ENCODE measurements at regions not wholly inside any gene's neighbourhood (a gene's known extent, or its start where the extent isn't known, plus 50 kb on each side); places are given as distances from the start of the nearest gene placed in this dataset.
"Not testable (repeated sequence)": the region's sequence is repeated elsewhere in the genome, so short reads cannot be mapped to it uniquely, and the experiment has no call there.

DNA sequence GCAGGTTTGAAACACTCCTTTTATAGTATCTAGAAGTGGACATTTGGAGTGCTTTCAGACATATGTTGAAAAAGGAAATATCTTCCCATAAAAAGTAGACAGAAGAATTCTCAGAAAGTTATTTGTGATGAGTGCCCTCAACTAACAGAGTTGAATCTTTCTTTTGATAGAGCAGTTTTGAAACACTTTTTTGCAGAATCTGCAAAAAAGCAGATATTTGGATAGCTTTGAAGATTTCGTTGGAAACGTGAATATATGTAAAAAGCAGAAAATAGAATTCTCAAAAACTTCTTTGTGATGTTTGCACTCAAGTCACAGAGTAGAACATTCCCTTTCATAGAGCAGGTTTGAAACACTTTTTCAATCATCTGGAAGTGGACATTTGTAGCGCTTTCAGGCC is 676.4 kb upstream of the ZNF337 start:
- H3K9me3 Mint-ChIP-seq (ENCODE audit: low read depth): peaks cover 25% of the 10 kb centered on the region
- not testable (repeated sequence) for H3K4me1 Mint-ChIP-seq (ENCODE audit: low read depth); H3K27ac Mint-ChIP-seq

DNA sequence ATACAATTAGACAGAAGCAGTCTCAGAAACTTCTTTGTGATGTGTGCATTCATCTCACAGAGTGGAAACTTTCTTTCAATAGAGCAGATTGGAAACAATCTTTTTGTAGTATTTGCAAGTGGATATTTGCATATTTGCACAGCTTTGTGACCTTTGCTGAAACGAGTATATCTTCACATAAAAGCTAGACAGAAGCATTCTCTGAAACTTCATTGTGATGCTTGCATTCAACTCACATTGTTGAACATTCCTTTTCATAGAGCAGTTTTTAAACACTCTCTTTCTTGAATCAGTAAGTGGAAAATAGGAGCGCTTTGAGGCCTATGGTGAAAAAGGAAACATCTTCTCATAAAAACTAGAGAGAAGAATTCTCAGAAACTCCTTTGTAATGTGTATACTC is 657.9 kb upstream of the ZNF337 start:
- H3K9me3 Mint-ChIP-seq (ENCODE audit: low read depth): peaks cover 56% of the 10 kb centered on the region

More for the DNA sequence above, 676.4 kb upstream of the ZNF337 start:
- not testable (repeated sequence) for H3K36me3 Mint-ChIP-seq (ENCODE audit: insufficient read depth); DNase-seq (ENCODE audit: low spot score, unreplicated experiment); H3K27me3 Mint-ChIP-seq; H3K4me3 Mint-ChIP-seq (ENCODE audit: low read depth)

DNA sequence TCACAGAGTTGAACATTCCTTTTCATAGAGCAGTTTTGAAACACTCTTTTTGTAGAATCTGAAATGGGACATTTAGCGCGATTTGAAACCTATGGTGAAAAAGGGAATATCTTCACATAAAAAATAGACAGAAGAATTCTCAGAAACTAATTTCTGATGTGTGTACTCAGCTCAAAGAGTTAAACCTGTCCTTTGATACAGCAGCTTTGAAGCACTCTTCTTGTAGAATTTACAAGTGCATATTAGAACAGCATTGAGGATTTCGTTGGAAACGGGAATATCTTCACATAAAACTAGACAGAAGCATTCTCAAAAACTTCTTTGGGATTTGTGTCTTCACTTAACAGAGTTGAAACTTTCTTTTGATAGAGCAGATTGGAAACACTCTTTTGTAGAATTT is 650.7 kb upstream of the ZNF337 start:
- H3K4me1 Mint-ChIP-seq (ENCODE audit: low read depth): no peaks in the 10 kb centered on the region
- H3K27me3 Mint-ChIP-seq: no peaks in the 10 kb centered on the region
- H3K36me3 Mint-ChIP-seq (ENCODE audit: insufficient read depth): no peaks in the 10 kb centered on the region
- no peak overlapping the region for H3K4me3 Mint-ChIP-seq (ENCODE audit: low read depth)
- no peak overlapping the region for H3K27ac Mint-ChIP-seq
- peaks cover 67% of the 10 kb centered on the region for H3K9me3 Mint-ChIP-seq (ENCODE audit: low read depth)
- no peak for DNase-seq (ENCODE audit: low spot score, unreplicated experiment)
- TF ChIP-seq, protein P1, sequence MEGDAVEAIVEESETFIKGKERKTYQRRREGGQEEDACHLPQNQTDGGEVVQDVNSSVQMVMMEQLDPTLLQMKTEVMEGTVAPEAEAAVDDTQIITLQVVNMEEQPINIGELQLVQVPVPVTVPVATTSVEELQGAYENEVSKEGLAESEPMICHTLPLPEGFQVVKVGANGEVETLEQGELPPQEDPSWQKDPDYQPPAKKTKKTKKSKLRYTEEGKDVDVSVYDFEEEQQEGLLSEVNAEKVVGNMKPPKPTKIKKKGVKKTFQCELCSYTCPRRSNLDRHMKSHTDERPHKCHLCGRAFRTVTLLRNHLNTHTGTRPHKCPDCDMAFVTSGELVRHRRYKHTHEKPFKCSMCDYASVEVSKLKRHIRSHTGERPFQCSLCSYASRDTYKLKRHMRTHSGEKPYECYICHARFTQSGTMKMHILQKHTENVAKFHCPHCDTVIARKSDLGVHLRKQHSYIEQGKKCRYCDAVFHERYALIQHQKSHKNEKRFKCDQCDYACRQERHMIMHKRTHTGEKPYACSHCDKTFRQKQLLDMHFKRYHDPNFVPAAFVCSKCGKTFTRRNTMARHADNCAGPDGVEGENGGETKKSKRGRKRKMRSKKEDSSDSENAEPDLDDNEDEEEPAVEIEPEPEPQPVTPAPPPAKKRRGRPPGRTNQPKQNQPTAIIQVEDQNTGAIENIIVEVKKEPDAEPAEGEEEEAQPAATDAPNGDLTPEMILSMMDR (IDR thresholded peaks at IDR 0.05; ENCODE audit: unreplicated experiment): no peak

More for the DNA sequence above, 657.9 kb upstream of the ZNF337 start:
- Mint-ChIP-seq H3K36me3 (ENCODE audit: insufficient read depth) (no peaks in the 10 kb centered on the region), H3K4me3 (ENCODE audit: low read depth) (no peak overlapping the region), H3K4me1 (ENCODE audit: low read depth) (no peaks in the 10 kb centered on the region), H3K27me3 (no peaks in the 10 kb centered on the region), H3K27ac (no peak overlapping the region)
- TF ChIP-seq, protein P1 (IDR thresholded peaks at IDR 0.05; ENCODE audit: unreplicated experiment): no peak
- DNase-seq (ENCODE audit: low spot score, unreplicated experiment): no peak

DNA sequence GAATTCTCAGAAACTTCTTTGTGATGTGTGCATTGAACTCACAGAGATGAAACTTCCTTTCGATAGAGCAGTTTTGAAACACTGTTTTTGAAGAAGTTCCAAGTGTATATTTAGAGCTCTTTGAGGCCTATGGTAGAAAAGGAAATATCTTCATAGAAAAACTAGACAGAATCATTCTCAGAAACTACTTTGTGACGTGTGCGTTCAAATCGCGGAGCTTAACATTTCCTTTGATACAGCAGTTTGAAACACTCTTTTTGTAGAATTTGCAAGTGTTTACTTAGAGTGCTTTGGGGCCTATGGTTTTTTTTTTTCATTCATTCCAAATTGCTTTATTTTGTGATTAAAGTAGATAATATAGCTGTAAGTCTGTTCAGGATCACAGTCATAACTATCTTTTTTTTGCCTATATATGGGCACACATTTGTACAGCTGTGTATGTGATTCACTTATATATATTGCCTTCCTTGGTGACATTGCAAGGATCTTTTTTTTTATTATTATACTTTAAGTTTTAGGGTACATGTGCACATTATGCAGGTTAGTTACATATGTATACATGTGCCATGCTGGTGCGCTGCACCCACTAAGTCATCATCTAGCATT is 643.9 kb upstream of the ZNF337 start:
- DNase-seq (ENCODE audit: low spot score, unreplicated experiment); H3K27ac Mint-ChIP-seq; H3K36me3 Mint-ChIP-seq (ENCODE audit: insufficient read depth); H3K27me3 Mint-ChIP-seq; H3K4me1 Mint-ChIP-seq (ENCODE audit: low read depth); H3K4me3 Mint-ChIP-seq (ENCODE audit: low read depth): not testable (repeated sequence)
- peaks cover 54% of the 10 kb centered on the region for H3K9me3 Mint-ChIP-seq (ENCODE audit: low read depth)

DNA sequence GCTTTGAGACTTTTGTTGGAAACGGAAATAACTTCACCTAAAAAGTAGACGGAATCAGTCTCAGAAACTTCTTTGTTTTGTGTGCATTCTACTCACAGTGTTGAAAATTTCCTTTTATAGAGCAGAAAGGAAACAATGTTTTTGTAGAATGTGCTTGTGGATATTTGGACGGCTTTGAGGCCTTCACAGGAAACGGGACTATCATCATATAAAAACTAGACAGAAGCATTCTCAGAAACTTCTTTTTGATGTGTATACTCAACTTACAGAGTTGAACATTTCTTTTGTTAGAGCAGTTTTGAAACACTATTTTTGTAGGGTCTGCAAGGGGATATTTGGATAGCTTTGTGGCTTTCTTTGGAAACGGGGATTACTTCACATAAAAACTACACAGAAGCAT is 627.5 kb upstream of the ZNF337 start:
- no peaks in the 10 kb centered on the region for H3K27me3 Mint-ChIP-seq
- no peaks in the 10 kb centered on the region for H3K36me3 Mint-ChIP-seq (ENCODE audit: insufficient read depth)
- no peak for DNase-seq (ENCODE audit: low spot score, unreplicated experiment)
- no peak overlapping the region for H3K4me3 Mint-ChIP-seq (ENCODE audit: low read depth)
- TF ChIP-seq, protein P1 (IDR thresholded peaks at IDR 0.05; ENCODE audit: unreplicated experiment): no peak
- peaks cover 32% of the 10 kb centered on the region for H3K9me3 Mint-ChIP-seq (ENCODE audit: low read depth)
- H3K27ac Mint-ChIP-seq: no peak overlapping the region
- H3K4me1 Mint-ChIP-seq (ENCODE audit: low read depth): no peaks in the 10 kb centered on the region

DNA sequence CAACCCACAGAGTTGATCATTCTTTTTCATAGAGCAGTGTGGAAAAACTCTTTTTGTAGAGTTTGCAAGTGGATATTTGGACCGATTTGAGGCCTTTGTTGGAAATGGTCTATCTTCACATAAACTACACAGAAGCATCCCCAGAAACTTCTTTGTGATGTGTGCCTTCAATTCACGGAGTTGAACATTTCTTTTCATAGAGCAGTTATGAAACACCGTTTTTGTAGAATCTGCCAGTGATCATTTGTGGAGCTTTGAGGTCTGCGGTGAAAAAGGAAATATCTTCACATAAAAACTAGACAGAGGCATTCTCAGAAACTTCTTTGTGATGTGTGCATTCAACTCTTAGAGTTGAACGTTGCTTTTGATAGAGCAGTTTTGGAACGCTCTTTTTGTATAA is 618.4 kb upstream of the ZNF337 start:
- Mint-ChIP-seq H3K4me3 (ENCODE audit: low read depth) (no peak overlapping the region), H3K9me3 (ENCODE audit: low read depth) (peaks cover 4% of the 10 kb centered on the region), H3K4me1 (ENCODE audit: low read depth) (no peaks in the 10 kb centered on the region), H3K27ac (no peak overlapping the region), H3K36me3 (ENCODE audit: insufficient read depth) (no peaks in the 10 kb centered on the region), H3K27me3 (no peaks in the 10 kb centered on the region)
- TF ChIP-seq, protein P1 (IDR thresholded peaks at IDR 0.05; ENCODE audit: unreplicated experiment): no peak
- DNase-seq (ENCODE audit: low spot score, unreplicated experiment): no peak

DNA sequence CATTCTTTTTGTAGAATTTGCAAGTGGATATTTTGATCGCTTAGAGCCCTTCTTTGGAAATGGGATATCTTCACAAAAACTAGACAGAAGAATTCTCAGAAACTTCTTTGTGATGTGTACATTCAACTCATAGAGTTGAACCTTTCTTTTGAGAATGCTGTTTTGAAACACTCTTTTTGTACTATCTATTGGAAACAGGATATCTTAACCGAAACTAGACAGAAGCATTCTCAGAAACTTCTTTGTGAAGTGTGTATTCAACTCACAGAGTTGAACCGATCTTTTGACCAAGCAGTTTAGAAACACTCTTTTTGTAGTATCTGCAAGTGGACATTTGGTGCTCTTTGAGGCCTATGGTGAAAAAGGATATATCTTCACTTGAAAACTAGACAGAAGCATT is 613.1 kb upstream of the ZNF337 start:
- H3K9me3 Mint-ChIP-seq (ENCODE audit: low read depth); H3K4me1 Mint-ChIP-seq (ENCODE audit: low read depth); H3K27me3 Mint-ChIP-seq; H3K27ac Mint-ChIP-seq; H3K4me3 Mint-ChIP-seq (ENCODE audit: low read depth); DNase-seq (ENCODE audit: low spot score, unreplicated experiment); H3K36me3 Mint-ChIP-seq (ENCODE audit: insufficient read depth): not testable (repeated sequence)
